ENCODE measurements at regions not wholly inside any gene's neighbourhood (a gene's known extent, or its start where the extent isn't known, plus 50 kb on each side); places are given as distances from the start of the nearest gene placed in this dataset.

GRCh38 chr7:18387191-18387735 is 108.3 kb upstream of the HDAC9 start:
- H3K4me1 ChIP-seq: peaks cover 0 to 13% (median 2%) of the 10 kb centered on the region in 4 donors
- H3K27ac ChIP-seq: no peak overlapping the region
- no peak overlapping the region for H3K4me3 ChIP-seq
- no peaks in the 10 kb centered on the region for H3K36me3 ChIP-seq
- H3K9me3 ChIP-seq: no peaks in the 10 kb centered on the region
- TF ChIP-seq POLR2A (IDR thresholded peaks at IDR 0.05) (no peak), CTCF (IDR thresholded peaks at IDR 0.05) (no peak)
- no peaks in the 10 kb centered on the region for H3K27me3 ChIP-seq
- no peak for DNase-seq

- H3K27ac ChIP-seq: peak overlapping the region in 2 of 4 donors; percentile 28 to 52
- H3K4me1 ChIP-seq: peaks cover 0 to 13% (median 2%) of the 10 kb centered on the region in 4 donors
- no peaks in the 10 kb centered on the region for H3K36me3 ChIP-seq
- H3K9me3 ChIP-seq: no peaks in the 10 kb centered on the region
- H3K27me3 ChIP-seq: no peaks in the 10 kb centered on the region
- TF ChIP-seq POLR2A (IDR thresholded peaks at IDR 0.05) (no peak), CTCF (IDR thresholded peaks at IDR 0.05) (no peak)
- no peak for DNase-seq
- H3K4me3 ChIP-seq: no peak overlapping the region
These were observed 105.0 kb upstream of the HDAC9 start for GRCh38 chr7:18390535-18390907.

GRCh38 chr7:18393465-18394118 is 102.0 kb upstream of the HDAC9 start:
- H3K9me3 ChIP-seq: no peaks in the 10 kb centered on the region
- DNase-seq: no peak
- H3K27ac ChIP-seq: no peak overlapping the region
- no peaks in the 10 kb centered on the region for H3K27me3 ChIP-seq
- no peaks in the 10 kb centered on the region for H3K36me3 ChIP-seq
- TF ChIP-seq POLR2A (IDR thresholded peaks at IDR 0.05) (no peak), CTCF (IDR thresholded peaks at IDR 0.05) (no peak)
- H3K4me1 ChIP-seq: peaks cover 0 to 13% (median 2%) of the 10 kb centered on the region in 4 donors
- no peak overlapping the region for H3K4me3 ChIP-seq

GRCh38 chr7:18395868-18396267 is 99.7 kb upstream of the HDAC9 start:
- no peaks in the 10 kb centered on the region for H3K36me3 ChIP-seq
- no peaks in the 10 kb centered on the region for H3K9me3 ChIP-seq
- no peaks in the 10 kb centered on the region for H3K27me3 ChIP-seq
- H3K4me1 ChIP-seq: peaks cover 0 to 3% (median under 1%) of the 10 kb centered on the region in 4 donors
- no peak overlapping the region for H3K27ac ChIP-seq
- TF ChIP-seq CTCF (IDR thresholded peaks at IDR 0.05) (no peak), POLR2A (IDR thresholded peaks at IDR 0.05) (no peak)
- no peak for DNase-seq
- H3K4me3 ChIP-seq: no peak overlapping the region

- no peak overlapping the region for H3K27ac ChIP-seq
- H3K36me3 ChIP-seq: no peaks in the 10 kb centered on the region
- H3K4me1 ChIP-seq: no peaks in the 10 kb centered on the region
- H3K4me3 ChIP-seq: no peak overlapping the region
- TF ChIP-seq CTCF (IDR thresholded peaks at IDR 0.05) (no peak), POLR2A (IDR thresholded peaks at IDR 0.05) (no peak)
- DNase-seq: no peak
- H3K27me3 ChIP-seq: no peaks in the 10 kb centered on the region
- H3K9me3 ChIP-seq: no peaks in the 10 kb centered on the region
These were observed 98.6 kb upstream of the HDAC9 start for GRCh38 chr7:18396953-18397352.

All from Peyer's patch (tissue), 4 donors.